BE2C (cell line): ENCODE measurements at regions not wholly inside any gene's neighbourhood (a gene's known extent, or its start where the extent isn't known, plus 50 kb on each side); places are given as distances from the start of the nearest gene placed in this dataset.

Experiments
- DNase-seq: peaks from one replicate; pipeline ENCODE4 v3.0.0-alpha.2; 2020
- H3K27me3 ChIP-seq: fragments of 250-450 bp; sonication (Bioruptor Pico); 2 replicates; pipeline ENCODE4 v1.5.1; 2020; ENCODE audit warnings: mild to moderate bottlenecking
- H3K36me3 ChIP-seq: fragments of 250-450 bp; sonication (Bioruptor Pico); 2 replicates; pipeline ENCODE4 v1.5.1; 2020; ENCODE audit warnings: mild to moderate bottlenecking
- H3K4me1 ChIP-seq: fragments of 250-450 bp; sonication (Bioruptor Pico); 2 replicates; pipeline ENCODE4 v1.5.1; 2020
- H3K4me3 ChIP-seq: 2 replicates; pipeline ENCODE4 v1.5.1; 2011; ENCODE audit warnings: low read depth, low read length
- H3K9me3 ChIP-seq: fragments of 250-450 bp; sonication (Bioruptor Pico); 2 replicates; pipeline ENCODE4 v1.5.1; 2020
- CTCF ChIP-seq: IDR thresholded peaks from 2 replicates; pipeline ENCODE4 v1.5.1; 2012; ENCODE audit warnings: mild to moderate bottlenecking, low read depth, low read length

GRCh38 chr7:83882551-83882950, 233.6 kb upstream of the SEMA3E start:
- H3K27me3 ChIP-seq: no peaks in the 10 kb centered on the region
- H3K9me3 ChIP-seq: no peaks in the 10 kb centered on the region
- no peak for DNase-seq
- TF ChIP-seq CTCF: no peak
- no peaks in the 10 kb centered on the region for H3K36me3 ChIP-seq
- H3K4me3 ChIP-seq: no peak overlapping the region
- H3K4me1 ChIP-seq: no peaks in the 10 kb centered on the region

- no peak overlapping the region for H3K4me3 ChIP-seq
- no peaks in the 10 kb centered on the region for H3K27me3 ChIP-seq
- no peaks in the 10 kb centered on the region for H3K4me1 ChIP-seq
- no peaks in the 10 kb centered on the region for H3K9me3 ChIP-seq
- no peaks in the 10 kb centered on the region for H3K36me3 ChIP-seq
- DNase-seq: no peak
- TF ChIP-seq CTCF: no peak
Observed at GRCh38 chr7:83879063-83879462, 230.1 kb upstream of the SEMA3E start.

- TF ChIP-seq CTCF: no peak
Observed at GRCh38 chr7:83878614-83879013, 229.7 kb upstream of the SEMA3E start.

GRCh38 chr7:83876593-83876992, 227.7 kb upstream of the SEMA3E start:
- Histone ChIP-seq H3K27me3 (no peaks in the 10 kb centered on the region), H3K9me3 (no peaks in the 10 kb centered on the region), H3K36me3 (no peaks in the 10 kb centered on the region), H3K4me1 (no peaks in the 10 kb centered on the region), H3K4me3 (no peak overlapping the region)
- no peak for TF ChIP-seq CTCF
- DNase-seq: no peak

More at GRCh38 chr7:83878614-83879013, 229.7 kb upstream of the SEMA3E start:
- Histone ChIP-seq H3K4me3 (no peak overlapping the region), H3K36me3 (no peaks in the 10 kb centered on the region), H3K27me3 (no peaks in the 10 kb centered on the region), H3K9me3 (no peaks in the 10 kb centered on the region), H3K4me1 (no peaks in the 10 kb centered on the region)
- no peak for DNase-seq

- Histone ChIP-seq H3K36me3 (no peaks in the 10 kb centered on the region), H3K4me1 (no peaks in the 10 kb centered on the region), H3K9me3 (no peaks in the 10 kb centered on the region), H3K4me3 (no peak overlapping the region), H3K27me3 (no peaks in the 10 kb centered on the region)
- no peak for DNase-seq
- no peak for TF ChIP-seq CTCF
Observed at GRCh38 chr7:83873459-83873858, 224.5 kb upstream of the SEMA3E start.

GRCh38 chr7:83872501-83872900, 223.6 kb upstream of the SEMA3E start:
- no peaks in the 10 kb centered on the region for H3K4me1 ChIP-seq
- no peaks in the 10 kb centered on the region for H3K27me3 ChIP-seq
- no peak for TF ChIP-seq CTCF
- H3K36me3 ChIP-seq: no peaks in the 10 kb centered on the region
- H3K9me3 ChIP-seq: no peaks in the 10 kb centered on the region
- DNase-seq: no peak
- H3K4me3 ChIP-seq: no peak overlapping the region
